ENCODE measurements at regions not wholly inside any gene's neighbourhood (a gene's known extent, or its start where the extent isn't known, plus 50 kb on each side); places are given as distances from the start of the nearest gene placed in this dataset.

- TF ChIP-seq CHD7 (IDR thresholded peaks at IDR 0.05; ENCODE audit: insufficient replicate concordance, low read length): no peak
Observed at GRCh38 chr6:66825539-66825938, 1118.5 kb upstream of the EYS start (continued).

Measured in H1 (cell line).